HepG2 (cell line): ENCODE measurements at regions not wholly inside any gene's neighbourhood (a gene's known extent, or its start where the extent isn't known, plus 50 kb on each side); places are given as distances from the start of the nearest gene placed in this dataset.

ENCODE experiments used
- CEBPG ChIP-seq: IDR thresholded peaks from 2 replicates; pipeline ENCODE4 v1.6.1; 2016
- FOXM1 ChIP-seq: sonication (generic); formaldehyde crosslinking; IDR thresholded peaks from 2 replicates; pipeline ENCODE4 v1.5.0; 2020; ENCODE audit warnings: missing genetic modification reagents
- HDAC6 ChIP-seq: fragments of 200-600 bp; sonication (generic); IDR thresholded peaks from 2 replicates; pipeline ENCODE4 v1.7.0; 2017; ENCODE audit warnings: mild to moderate bottlenecking, antibody characterized with exemption, low read length, low read depth
- HNF4G ChIP-seq, 2 experiments: sonication (generic) in 1 of 2; formaldehyde crosslinking in 1 of 2; IDR thresholded peaks; 2 replicates each; pipeline versions ENCODE4 v1.4.0 to v1.6.1; 2011 to 2020; ENCODE audit warnings: borderline replicate concordance in 2 of 2, low read depth in 2 of 2, mild to moderate bottlenecking in 2 of 2, low read length in 1 of 2, missing genetic modification reagents in 1 of 2, moderate library complexity in 1 of 2
- JUNB ChIP-seq: sonication (generic); formaldehyde crosslinking; IDR thresholded peaks from 2 replicates; pipeline ENCODE4 v1.8.0; 2022; ENCODE audit warnings: missing genetic modification reagents, mild to moderate bottlenecking, borderline replicate concordance
- NR2C2 ChIP-seq: sonication (generic); formaldehyde crosslinking; IDR thresholded peaks from 2 replicates; pipeline ENCODE4 v1.4.0; 2020; ENCODE audit warnings: missing genetic modification reagents, mild to moderate bottlenecking, moderate library complexity, borderline replicate concordance
- POLR2AphosphoS5 ChIP-seq: IDR thresholded peaks from 2 replicates; pipeline ENCODE4 v1.6.1; 2012; ENCODE audit warnings: low read depth, low read length
- RNF2 ChIP-seq: fragments of 450-650 bp; conservative IDR thresholded peaks from 2 replicates; pipeline ENCODE4 v1.6.1; 2016; ENCODE audit warnings: low read depth
- U2AF1 ChIP-seq: fragments of 200-400 bp; formaldehyde crosslinking; optimal IDR thresholded peaks from 2 replicates; pipeline ENCODE3; 2017; ENCODE audit warnings: mild to moderate bottlenecking, low read depth, low read length
- ZFP37 ChIP-seq: sonication (generic); formaldehyde crosslinking; IDR thresholded peaks from 2 replicates; pipeline ENCODE4 v1.4.0; 2020; ENCODE audit warnings: missing genetic modification reagents, borderline replicate concordance
- ZNF558 ChIP-seq: sonication (generic); formaldehyde crosslinking; IDR thresholded peaks from 2 replicates; pipeline ENCODE4 v1.9.0; 2022; ENCODE audit warnings: mild to moderate bottlenecking, missing genetic modification reagents, borderline replicate concordance
- TF ChIP-seq, protein P1 (sequence below), 2 experiments: fragments of 450-650 bp in 1 of 2; sonication (generic) in 1 of 2; formaldehyde crosslinking; IDR thresholded peaks; 2 replicates each; pipeline versions ENCODE4 v1.5.0 to v1.8.0; 2020 to 2022; ENCODE audit warnings: mild to moderate bottlenecking in 1 of 2, missing genetic modification reagents in 1 of 2
- TF ChIP-seq, protein P2 (sequence below): IDR thresholded peaks from 2 replicates; pipeline ENCODE4 v1.6.1; 2016; ENCODE audit warnings: low read depth, borderline replicate concordance
- TF ChIP-seq, protein P3 (sequence below): sonication (generic); formaldehyde crosslinking; IDR thresholded peaks from 2 replicates; pipeline ENCODE4 v1.5.0; 2020; ENCODE audit warnings: mild to moderate bottlenecking, missing genetic modification reagents, moderate library complexity

DNA sequence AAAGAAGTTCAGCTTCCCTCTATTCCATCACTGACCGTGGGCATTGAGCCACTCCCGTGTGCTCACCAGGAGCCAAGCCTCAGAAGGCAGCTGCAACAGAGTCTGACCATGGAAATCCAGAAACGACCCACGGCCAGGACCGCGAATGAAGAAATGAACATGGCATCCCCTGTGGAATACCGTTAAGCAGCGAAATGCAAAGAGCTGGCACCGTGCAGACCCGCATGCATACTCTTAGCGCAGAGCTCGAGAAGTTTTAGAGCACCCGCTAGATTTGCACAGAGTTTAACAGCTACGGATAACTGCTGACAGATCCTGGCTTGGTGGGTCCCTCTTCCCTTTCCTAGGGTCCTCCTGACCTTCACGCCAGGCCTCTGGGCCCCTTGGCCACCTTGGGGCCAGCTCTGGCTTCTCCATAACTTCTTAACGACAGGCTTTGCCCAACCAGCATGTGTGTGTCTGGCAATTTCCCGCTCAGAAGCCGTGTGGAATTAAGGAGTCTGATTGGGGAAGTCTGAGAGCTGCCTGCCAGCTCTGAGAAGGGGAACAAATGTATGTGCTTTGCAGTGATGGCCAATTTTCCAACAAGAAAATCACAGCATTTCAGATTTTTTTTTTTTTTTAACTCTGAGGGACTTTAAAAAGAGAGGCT is 75.3 kb upstream of the COL5A1 start:
- TF ChIP-seq, protein P1, sequence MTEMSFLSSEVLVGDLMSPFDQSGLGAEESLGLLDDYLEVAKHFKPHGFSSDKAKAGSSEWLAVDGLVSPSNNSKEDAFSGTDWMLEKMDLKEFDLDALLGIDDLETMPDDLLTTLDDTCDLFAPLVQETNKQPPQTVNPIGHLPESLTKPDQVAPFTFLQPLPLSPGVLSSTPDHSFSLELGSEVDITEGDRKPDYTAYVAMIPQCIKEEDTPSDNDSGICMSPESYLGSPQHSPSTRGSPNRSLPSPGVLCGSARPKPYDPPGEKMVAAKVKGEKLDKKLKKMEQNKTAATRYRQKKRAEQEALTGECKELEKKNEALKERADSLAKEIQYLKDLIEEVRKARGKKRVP (CRISPR knock-in tag; IDR thresholded peaks at IDR 0.05), result no peak
- no peak for TF ChIP-seq POLR2AphosphoS5
- TF ChIP-seq CEBPG, result no peak
- TF ChIP-seq HNF4G (IDR thresholded peaks at IDR 0.05; ENCODE audit: borderline replicate concordance, low read depth, low read length), result no peak
- no peak for TF ChIP-seq HNF4G (CRISPR knock-in tag; IDR thresholded peaks at IDR 0.05; ENCODE audit: borderline replicate concordance, low read depth)
- no peak for TF ChIP-seq U2AF1
- TF ChIP-seq ZFP37 (CRISPR knock-in tag), result no peak
- no peak for TF ChIP-seq RNF2
- TF ChIP-seq, protein P2, sequence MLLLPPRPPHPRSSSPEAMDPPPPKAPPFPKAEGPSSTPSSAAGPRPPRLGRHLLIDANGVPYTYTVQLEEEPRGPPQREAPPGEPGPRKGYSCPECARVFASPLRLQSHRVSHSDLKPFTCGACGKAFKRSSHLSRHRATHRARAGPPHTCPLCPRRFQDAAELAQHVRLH (CRISPR knock-in tag), result no peak
- TF ChIP-seq FOXM1 (CRISPR knock-in tag), result no peak
- TF ChIP-seq ZNF558 (CRISPR knock-in tag), result no peak
- no peak for TF ChIP-seq HDAC6
- TF ChIP-seq, protein P3, sequence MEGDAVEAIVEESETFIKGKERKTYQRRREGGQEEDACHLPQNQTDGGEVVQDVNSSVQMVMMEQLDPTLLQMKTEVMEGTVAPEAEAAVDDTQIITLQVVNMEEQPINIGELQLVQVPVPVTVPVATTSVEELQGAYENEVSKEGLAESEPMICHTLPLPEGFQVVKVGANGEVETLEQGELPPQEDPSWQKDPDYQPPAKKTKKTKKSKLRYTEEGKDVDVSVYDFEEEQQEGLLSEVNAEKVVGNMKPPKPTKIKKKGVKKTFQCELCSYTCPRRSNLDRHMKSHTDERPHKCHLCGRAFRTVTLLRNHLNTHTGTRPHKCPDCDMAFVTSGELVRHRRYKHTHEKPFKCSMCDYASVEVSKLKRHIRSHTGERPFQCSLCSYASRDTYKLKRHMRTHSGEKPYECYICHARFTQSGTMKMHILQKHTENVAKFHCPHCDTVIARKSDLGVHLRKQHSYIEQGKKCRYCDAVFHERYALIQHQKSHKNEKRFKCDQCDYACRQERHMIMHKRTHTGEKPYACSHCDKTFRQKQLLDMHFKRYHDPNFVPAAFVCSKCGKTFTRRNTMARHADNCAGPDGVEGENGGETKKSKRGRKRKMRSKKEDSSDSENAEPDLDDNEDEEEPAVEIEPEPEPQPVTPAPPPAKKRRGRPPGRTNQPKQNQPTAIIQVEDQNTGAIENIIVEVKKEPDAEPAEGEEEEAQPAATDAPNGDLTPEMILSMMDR (CRISPR knock-in tag), result no peak
- no peak for TF ChIP-seq JUNB (CRISPR knock-in tag)
- no peak for TF ChIP-seq NR2C2 (CRISPR knock-in tag)
